ENCODE measurements at regions not wholly inside any gene's neighbourhood (a gene's known extent, or its start where the extent isn't known, plus 50 kb on each side); places are given as distances from the start of the nearest gene placed in this dataset.
"Not testable (repeated sequence)": the region's sequence is repeated elsewhere in the genome, so short reads cannot be mapped to it uniquely, and the experiment has no call there.

DNA sequence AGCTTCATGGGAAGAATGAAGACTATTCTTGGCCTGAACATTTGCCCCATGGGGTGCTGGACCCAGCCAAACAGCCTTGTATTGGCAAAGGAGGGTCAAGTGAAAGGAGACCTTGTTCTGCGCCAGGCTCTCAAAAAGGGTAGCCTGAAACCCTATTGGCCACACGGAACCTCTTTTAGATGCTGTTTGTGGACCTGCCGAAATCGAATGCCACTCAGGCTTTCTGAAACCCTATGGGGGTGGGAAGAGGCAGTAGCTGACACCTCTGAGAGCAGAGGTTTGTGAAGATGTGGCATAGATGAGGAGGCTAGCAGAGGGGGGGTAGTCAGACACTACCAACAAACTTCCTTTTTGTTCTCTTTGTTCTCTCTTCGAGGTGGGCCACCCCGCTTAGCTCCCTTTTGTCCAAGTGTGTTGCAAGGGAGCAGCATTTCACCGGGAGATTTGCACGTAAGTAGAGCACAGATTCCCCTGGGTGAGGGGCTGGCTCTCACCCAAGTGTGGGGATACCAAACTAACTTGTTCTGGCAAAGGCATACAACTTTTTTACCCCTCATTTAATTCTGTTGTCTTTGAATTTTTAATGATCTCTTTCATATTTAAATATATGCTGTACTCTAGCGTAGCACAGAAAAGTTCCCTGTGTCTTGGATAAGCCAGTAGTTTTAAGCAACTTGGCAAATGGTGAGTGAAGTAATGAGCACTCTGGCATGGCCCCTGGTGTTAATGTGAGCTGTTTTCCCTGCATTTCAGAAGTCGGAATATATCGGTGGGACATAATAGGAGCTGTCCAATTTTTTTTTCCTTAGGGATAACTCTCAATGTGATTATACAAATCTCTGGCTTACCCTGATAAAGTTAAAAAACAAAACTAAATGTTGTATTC, 107.7 kb downstream of the SEPTIN7 start:
- peaks cover 8% of the 10 kb centered on the region for H3K4me1 ChIP-seq (ENCODE audit: control insufficient read depth, insufficient read depth, low read length)
- peak; percentile 22 for DNase-seq
- H3K4me3 ChIP-seq (ENCODE audit: low read length) = no peak overlapping the region
- H3K36me3 ChIP-seq (ENCODE audit: control insufficient read depth, insufficient read depth, low read length) = peaks cover 3% of the 10 kb centered on the region
- 83% methylated on average over 2 of the region's 11 CpGs for WGBS (ENCODE audit: insufficient coverage)
- no peak overlapping the region for H3K27ac ChIP-seq (ENCODE audit: low read length)
- no peaks in the 10 kb centered on the region for H3K9me3 ChIP-seq (replicated peaks; ENCODE audit: control insufficient read depth, low read depth, low read length)
- no peaks in the 10 kb centered on the region for H3K27me3 ChIP-seq (ENCODE audit: control insufficient read depth, insufficient read depth, low read length)

DNA sequence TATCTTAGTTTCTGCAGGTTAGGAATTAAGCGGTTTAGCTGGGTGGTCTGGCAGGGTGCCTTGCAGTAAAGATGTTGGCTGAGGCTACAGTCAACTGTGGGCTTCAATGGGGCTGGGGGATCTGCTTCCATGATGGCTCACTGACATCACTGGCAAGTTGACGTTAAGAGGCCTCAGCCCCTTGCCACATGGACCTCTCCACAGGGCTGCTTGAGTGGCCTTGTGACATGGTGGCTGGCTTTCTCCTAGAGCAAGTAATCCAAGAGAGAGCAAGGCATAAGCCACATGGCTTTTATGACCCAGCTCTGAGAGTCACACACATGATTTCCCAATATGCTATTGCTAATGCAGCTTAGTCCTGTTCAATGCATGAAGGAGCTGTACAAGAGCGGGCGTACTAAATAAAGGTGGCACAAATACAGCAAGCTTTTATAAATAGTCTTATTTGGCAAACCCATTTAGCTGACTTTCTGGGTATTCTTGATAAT, 109.1 kb downstream of the SEPTIN7 start:
- no peaks in the 10 kb centered on the region for H3K9me3 ChIP-seq (replicated peaks; ENCODE audit: control insufficient read depth, low read depth, low read length)
- no peak overlapping the region for H3K4me3 ChIP-seq (ENCODE audit: low read length)
- H3K27ac ChIP-seq (ENCODE audit: low read length) = no peak overlapping the region
- 33% methylated on average over 1 of the region's 4 CpGs for WGBS (ENCODE audit: insufficient coverage)
- no peaks in the 10 kb centered on the region for H3K27me3 ChIP-seq (ENCODE audit: control insufficient read depth, insufficient read depth, low read length)
- H3K4me1 ChIP-seq (ENCODE audit: control insufficient read depth, insufficient read depth, low read length) = peaks cover 8% of the 10 kb centered on the region
- DNase-seq = no peak
- peaks cover 3% of the 10 kb centered on the region for H3K36me3 ChIP-seq (ENCODE audit: control insufficient read depth, insufficient read depth, low read length)

DNA sequence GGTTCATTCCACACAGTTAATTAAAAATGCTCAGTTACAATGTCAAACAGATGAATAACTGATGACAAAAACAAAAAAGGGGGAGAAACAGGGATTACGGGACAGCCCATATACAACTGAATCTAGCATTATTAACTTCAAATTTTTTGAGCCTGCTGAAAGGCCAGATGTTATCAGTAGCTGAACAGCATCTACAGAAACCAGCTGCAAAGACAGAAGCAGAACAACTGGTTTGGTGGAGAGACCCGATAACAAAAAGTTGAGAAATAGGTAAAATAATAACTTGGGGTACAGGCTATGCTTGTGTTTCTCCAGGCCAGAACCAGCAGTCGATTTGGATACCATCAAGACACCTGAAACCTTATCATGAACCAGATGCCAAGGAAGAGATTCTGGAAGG, 109.8 kb downstream of the SEPTIN7 start:
- H3K4me3 ChIP-seq (ENCODE audit: low read length); H3K36me3 ChIP-seq (ENCODE audit: control insufficient read depth, insufficient read depth, low read length): not testable (repeated sequence)
- 90% methylated on average over 2 of the region's 3 CpGs for WGBS (ENCODE audit: insufficient coverage)

DNA sequence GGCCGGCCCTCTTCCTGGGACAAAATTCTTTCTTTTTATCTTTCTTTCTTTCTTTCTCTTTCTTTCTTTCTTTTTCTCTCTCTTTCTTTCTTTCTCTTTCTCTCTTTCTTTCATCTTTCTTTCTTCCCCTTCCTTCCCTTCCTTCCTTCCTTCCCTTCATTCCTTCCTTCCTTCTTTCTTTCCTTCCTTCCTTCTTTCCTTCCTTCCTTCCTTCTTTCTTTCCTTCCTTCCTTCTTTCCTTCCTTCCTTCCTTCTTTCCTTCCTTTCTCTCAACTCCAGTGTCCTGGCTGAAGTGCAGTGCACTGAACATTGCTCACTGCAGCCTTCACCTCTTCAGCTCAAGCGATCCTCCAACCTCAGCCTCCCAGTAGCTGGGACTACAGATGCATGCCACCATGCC, 112.5 kb downstream of the SEPTIN7 start:
- H3K27ac ChIP-seq (ENCODE audit: low read length); H3K36me3 ChIP-seq (ENCODE audit: control insufficient read depth, insufficient read depth, low read length); H3K4me1 ChIP-seq (ENCODE audit: control insufficient read depth, insufficient read depth, low read length); DNase-seq; H3K9me3 ChIP-seq (replicated peaks; ENCODE audit: control insufficient read depth, low read depth, low read length); H3K27me3 ChIP-seq (ENCODE audit: control insufficient read depth, insufficient read depth, low read length); H3K4me3 ChIP-seq (ENCODE audit: low read length): not testable (repeated sequence)
- 100% methylated on average over 1 of the region's 2 CpGs for WGBS (ENCODE audit: insufficient coverage)

More for the DNA sequence above, 109.8 kb downstream of the SEPTIN7 start:
- not testable (repeated sequence) for H3K27me3 ChIP-seq (ENCODE audit: control insufficient read depth, insufficient read depth, low read length); H3K9me3 ChIP-seq (replicated peaks; ENCODE audit: control insufficient read depth, low read depth, low read length); H3K27ac ChIP-seq (ENCODE audit: low read length); DNase-seq; H3K4me1 ChIP-seq (ENCODE audit: control insufficient read depth, insufficient read depth, low read length)

DNA sequence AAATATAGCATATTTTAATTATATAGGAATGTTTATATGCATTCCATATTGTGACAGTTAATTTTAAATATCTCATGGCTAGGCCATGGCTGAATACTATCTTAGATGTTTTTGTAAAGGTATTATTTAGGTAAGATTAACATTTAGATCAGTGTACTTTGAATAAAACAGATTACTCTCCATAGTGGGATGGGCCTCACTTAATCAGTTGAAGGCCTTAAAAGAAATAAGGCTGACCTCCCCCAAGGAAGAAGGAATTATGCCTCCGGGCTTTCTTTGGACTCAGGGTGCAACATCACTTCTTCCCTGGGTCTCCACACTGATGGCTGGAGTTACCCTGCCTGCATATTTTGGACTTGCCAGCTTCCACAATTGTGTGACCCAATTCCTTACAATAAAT, 113.4 kb downstream of the SEPTIN7 start:
- not testable (repeated sequence) for H3K4me3 ChIP-seq (ENCODE audit: low read length); H3K27ac ChIP-seq (ENCODE audit: low read length); H3K9me3 ChIP-seq (replicated peaks; ENCODE audit: control insufficient read depth, low read depth, low read length); H3K36me3 ChIP-seq (ENCODE audit: control insufficient read depth, insufficient read depth, low read length); DNase-seq; H3K27me3 ChIP-seq (ENCODE audit: control insufficient read depth, insufficient read depth, low read length); H3K4me1 ChIP-seq (ENCODE audit: control insufficient read depth, insufficient read depth, low read length)
- WGBS (ENCODE audit: insufficient coverage) = 100% methylated on average over 1 of the region's 1 CpG

DNA sequence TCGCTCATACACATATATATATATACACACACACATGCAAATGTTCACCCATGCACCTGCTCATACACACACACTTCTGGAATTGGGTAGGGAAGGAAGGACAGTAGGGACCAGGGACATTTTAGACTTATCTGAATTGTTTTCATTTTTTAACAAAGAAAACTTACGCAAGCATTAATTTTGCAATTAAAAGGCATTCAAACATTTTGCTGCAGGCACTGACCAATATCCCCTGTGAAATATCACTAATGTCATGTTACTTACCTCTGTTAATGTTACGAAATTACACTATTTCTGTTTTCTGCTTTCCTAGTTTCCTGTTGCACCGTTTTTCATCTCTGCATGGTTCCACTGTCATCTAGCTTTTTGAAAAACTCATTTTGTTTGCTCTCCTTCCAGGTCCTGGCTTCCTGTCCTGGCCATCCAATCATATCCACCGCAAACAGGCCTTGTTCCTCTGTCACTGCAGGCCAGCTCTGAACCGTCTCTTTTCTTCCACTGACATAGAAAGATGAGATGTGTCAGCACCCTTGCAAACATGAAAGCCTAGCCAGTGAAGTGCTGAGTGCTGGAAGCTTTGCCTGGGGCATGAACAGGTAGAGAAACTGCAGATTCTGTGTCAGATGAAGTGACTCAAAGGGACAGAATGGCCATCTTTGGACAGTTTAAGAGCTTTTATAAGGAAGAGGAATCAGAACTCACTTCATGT, 114.5 kb downstream of the SEPTIN7 start:
- not testable (repeated sequence) for H3K4me3 ChIP-seq (ENCODE audit: low read length); H3K4me1 ChIP-seq (ENCODE audit: control insufficient read depth, insufficient read depth, low read length); H3K27me3 ChIP-seq (ENCODE audit: control insufficient read depth, insufficient read depth, low read length); DNase-seq; H3K27ac ChIP-seq (ENCODE audit: low read length); H3K9me3 ChIP-seq (replicated peaks; ENCODE audit: control insufficient read depth, low read depth, low read length); H3K36me3 ChIP-seq (ENCODE audit: control insufficient read depth, insufficient read depth, low read length)
- 77% methylated on average over 4 of the region's 6 CpGs for WGBS (ENCODE audit: insufficient coverage)

DNA sequence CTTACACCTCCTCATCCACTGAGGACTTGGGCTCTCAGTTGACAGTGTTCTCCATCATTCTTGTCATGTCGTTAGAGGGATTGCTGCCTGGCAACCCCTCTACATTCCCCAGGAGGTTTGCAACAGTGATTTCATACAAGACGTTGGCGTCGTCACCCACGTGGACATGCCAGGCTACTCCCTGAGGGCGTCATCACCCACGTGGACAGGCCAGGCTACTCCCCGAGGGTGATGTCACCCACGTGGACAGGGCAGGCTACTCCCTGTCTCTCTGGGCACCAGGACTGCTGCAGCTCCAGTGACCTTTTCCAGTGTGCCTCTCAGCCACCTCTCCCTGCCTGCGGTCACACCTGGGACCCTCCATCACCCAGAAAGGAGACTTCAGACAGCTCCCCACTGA, 117.4 kb downstream of the SEPTIN7 start:
- H3K27ac ChIP-seq (ENCODE audit: low read length); H3K27me3 ChIP-seq (ENCODE audit: control insufficient read depth, insufficient read depth, low read length); H3K4me1 ChIP-seq (ENCODE audit: control insufficient read depth, insufficient read depth, low read length); DNase-seq; H3K4me3 ChIP-seq (ENCODE audit: low read length); H3K36me3 ChIP-seq (ENCODE audit: control insufficient read depth, insufficient read depth, low read length); H3K9me3 ChIP-seq (replicated peaks; ENCODE audit: control insufficient read depth, low read depth, low read length): not testable (repeated sequence)
- WGBS (ENCODE audit: insufficient coverage) = 71% methylated on average over 1 of the region's 10 CpGs

DNA sequence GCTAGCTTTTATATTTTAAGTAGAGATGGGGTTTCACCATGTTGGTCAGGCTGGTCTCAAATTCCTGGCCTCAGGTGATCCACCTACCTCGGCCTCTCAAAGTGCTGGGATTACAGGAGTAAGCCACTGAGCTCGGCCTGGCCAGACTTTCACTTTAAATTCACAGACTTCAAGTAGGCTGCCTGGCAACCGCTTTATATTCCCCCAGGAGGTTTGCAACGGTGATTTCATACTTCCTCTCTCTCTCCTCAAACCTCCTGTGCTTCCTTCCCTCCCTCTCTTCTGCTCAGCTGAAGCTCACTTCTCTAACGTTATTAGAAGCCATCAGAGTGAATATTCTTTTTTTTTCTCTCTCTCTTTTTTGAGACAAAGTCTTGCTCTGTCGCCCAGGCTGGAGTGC, 118.8 kb downstream of the SEPTIN7 start:
- WGBS (ENCODE audit: insufficient coverage) = 2% methylated on average over 3 of the region's 6 CpGs
- not testable (repeated sequence) for H3K27ac ChIP-seq (ENCODE audit: low read length); H3K27me3 ChIP-seq (ENCODE audit: control insufficient read depth, insufficient read depth, low read length); H3K4me1 ChIP-seq (ENCODE audit: control insufficient read depth, insufficient read depth, low read length); H3K36me3 ChIP-seq (ENCODE audit: control insufficient read depth, insufficient read depth, low read length); H3K9me3 ChIP-seq (replicated peaks; ENCODE audit: control insufficient read depth, low read depth, low read length); H3K4me3 ChIP-seq (ENCODE audit: low read length)
- DNase-seq = peak; percentile 64

DNA sequence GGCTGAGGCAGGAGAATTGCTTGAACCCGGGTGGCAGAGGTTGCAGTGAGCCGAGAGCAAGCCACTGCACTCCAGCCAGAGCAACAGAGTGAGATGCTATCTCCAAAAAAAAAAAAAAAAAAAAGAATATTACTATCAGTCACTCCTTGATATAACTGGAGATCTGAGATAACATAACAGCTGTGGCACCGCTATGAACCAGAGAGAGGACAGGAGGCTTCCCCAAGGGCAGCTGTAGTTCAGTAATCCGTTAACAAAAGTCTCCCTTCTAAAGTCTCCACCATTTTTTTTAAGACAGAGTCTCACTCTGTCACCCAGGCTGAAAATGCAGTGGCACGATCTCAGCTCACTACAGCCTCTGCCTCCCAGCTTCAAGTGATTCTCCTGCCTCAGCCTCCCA, 120.5 kb downstream of the SEPTIN7 start:
- H3K4me1 ChIP-seq (ENCODE audit: control insufficient read depth, insufficient read depth, low read length); DNase-seq; H3K27ac ChIP-seq (ENCODE audit: low read length); H3K9me3 ChIP-seq (replicated peaks; ENCODE audit: control insufficient read depth, low read depth, low read length); H3K4me3 ChIP-seq (ENCODE audit: low read length); H3K27me3 ChIP-seq (ENCODE audit: control insufficient read depth, insufficient read depth, low read length); H3K36me3 ChIP-seq (ENCODE audit: control insufficient read depth, insufficient read depth, low read length): not testable (repeated sequence)
- WGBS (ENCODE audit: insufficient coverage) = 100% methylated on average over 2 of the region's 5 CpGs

DNA sequence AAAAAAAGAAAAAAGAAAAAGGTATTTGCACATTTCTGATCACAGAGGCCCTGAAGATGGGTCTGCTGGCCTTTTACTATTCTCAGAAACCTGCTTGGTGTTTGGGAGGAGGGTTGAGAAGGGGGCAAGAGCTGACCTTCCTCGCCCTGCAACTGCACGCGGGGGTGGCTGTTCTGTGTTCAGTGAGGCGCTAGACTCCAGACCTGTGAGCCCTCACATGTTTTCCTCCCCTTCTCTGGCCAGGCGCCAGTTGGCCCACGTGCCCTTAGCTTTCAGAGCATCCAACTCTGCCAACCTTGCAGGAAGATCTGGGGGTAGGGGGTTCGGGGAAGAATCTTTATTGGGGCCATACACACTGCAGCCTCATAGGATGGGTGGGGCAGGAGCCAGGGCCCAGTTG, 123.8 kb downstream of the SEPTIN7 start:
- H3K27me3 ChIP-seq (ENCODE audit: control insufficient read depth, insufficient read depth, low read length); H3K4me1 ChIP-seq (ENCODE audit: control insufficient read depth, insufficient read depth, low read length); H3K9me3 ChIP-seq (replicated peaks; ENCODE audit: control insufficient read depth, low read depth, low read length); H3K4me3 ChIP-seq (ENCODE audit: low read length); H3K36me3 ChIP-seq (ENCODE audit: control insufficient read depth, insufficient read depth, low read length); DNase-seq; H3K27ac ChIP-seq (ENCODE audit: low read length): not testable (repeated sequence)
- no CpG with 5 or more reads among the region's 7 CpGs for WGBS (ENCODE audit: insufficient coverage)
